PC-9 (cell line): ENCODE measurements at regions not wholly inside any gene's neighbourhood (a gene's known extent, or its start where the extent isn't known, plus 50 kb on each side); places are given as distances from the start of the nearest gene placed in this dataset.

Experiments used
- CTCF ChIP-seq: fragments of 200-600 bp; sonication (generic); conservative IDR thresholded peaks from 2 replicates; pipeline ENCODE4 v1.6.1; 2017; ENCODE audit warnings: mixed run types, antibody characterized with exemption, mild to moderate bottlenecking, moderate library complexity
- EZH2 ChIP-seq: fragments of 200-600 bp; sonication (generic); IDR thresholded peaks from 2 replicates; pipeline ENCODE4 v1.8.0; 2017; ENCODE audit warnings: antibody characterized with exemption, low read depth

- TF ChIP-seq CTCF (no peak), EZH2 (no peak)
Measured at GRCh38 chrX:16480049-16480448, 169.9 kb upstream of the S100G start.
